ENCODE measurements at regions not wholly inside any gene's neighbourhood (a gene's known extent, or its start where the extent isn't known, plus 50 kb on each side); places are given as distances from the start of the nearest gene placed in this dataset.

DNA sequence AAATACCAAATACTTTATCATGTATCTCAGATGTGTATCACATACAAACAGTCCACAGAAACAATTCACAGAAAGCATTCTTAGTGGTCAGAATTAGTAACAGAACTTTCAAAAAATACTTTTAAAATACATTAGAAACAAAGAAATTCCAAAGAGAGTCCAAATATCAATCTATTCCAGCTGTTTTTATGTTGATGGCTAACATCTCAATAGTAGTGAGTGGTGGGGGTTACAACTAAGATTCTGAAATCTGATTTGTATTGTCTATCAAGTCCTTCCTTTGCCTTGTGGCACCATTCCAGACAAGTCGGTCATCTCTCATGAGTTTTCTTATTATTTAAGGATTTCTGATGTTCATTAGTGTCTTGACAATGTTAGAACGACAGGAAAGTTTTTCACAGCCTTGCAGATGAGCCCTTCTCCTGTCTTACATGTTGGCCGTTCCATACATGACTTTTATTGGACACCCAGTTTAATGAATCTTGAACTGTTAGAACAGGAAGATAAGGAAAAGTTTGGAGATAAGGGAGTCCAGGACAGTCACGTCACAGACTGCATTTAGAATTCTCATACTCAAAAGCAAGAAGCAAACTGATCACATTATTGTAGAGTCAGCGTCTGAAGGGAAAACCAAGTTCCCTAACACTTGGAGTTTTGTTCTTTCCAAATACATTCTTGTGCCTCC lies 410.3 kb downstream of the PID1 start:
- DNase-seq = no peak

DNA sequence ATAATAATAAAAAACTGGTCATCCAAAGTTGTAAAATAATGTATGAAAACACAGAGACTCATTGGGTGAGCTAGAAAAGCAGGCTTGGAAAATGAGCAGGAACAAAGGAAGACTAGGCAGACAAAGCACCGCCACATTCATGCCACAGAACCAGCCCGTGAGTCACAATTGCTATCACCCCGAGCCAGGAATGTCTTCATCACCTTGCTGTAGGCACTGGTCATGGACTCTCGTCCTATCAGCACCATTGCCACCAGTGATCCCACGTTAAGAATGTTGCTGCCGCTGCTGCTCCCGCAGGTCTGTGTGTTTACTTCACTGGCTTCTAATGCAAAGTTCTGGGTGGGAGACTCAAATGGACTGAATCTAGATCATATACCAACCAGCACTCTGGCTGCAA lies 417.9 kb downstream of the PID1 start:
- DNase-seq = no peak

DNA sequence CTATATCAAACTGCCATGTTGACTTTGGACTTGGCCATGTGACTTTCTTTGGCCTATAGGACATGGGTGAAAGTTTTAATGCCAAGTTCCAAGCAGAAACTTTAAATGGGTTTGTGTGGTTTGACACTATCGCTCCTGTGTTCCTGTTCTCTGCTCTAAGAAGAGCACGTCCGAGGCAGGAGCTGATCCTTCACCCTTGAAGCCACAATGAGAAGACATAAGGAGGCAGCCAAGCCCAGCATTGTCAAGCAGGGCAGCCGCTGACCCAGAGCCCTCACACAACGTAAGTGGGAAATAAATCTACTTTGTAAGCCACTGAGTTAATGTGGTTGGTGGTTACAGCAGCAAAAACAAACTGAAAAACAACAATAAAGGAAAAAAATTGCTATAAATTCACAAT lies 422.4 kb downstream of the PID1 start:
- DNase-seq = no peak

DNA sequence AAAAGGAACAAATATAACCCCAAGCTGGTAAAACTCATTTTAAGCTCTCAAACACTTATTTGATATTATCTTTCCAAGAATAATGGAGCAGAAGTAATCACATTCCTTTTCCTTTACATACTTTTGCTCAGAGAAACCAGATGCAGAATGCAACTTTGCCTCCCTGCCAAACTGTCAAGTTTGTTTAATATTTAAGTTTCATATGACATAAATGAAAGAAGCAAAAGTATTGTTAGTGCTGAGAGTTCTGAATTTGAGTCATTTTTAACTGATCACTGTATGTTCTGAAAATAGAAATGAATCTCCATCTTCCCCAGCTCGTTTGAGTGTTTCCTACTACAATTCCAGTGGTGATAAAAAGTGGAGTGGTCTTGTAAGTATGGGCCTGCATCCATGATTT lies 423.4 kb downstream of the PID1 start:
- DNase-seq = no peak

DNA sequence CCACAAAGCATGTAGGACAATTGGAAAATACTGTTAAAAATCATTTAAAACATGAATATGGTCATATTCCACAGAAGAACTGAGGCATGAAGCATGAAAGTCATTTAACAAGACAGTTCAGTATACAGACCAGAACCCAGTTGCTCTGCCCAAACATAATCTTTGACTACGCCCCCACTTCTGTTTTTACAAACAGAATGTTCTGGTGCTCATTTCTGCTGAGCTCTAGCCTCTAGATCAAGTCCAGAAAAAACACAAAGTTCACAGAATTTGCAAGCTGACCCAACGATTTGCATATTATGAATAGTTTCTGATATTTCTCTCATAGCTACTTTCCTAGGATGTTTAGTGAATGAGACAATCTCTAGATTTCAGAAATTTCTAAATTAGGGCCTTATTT lies 424.9 kb downstream of the PID1 start:
- DNase-seq = no peak

DNA sequence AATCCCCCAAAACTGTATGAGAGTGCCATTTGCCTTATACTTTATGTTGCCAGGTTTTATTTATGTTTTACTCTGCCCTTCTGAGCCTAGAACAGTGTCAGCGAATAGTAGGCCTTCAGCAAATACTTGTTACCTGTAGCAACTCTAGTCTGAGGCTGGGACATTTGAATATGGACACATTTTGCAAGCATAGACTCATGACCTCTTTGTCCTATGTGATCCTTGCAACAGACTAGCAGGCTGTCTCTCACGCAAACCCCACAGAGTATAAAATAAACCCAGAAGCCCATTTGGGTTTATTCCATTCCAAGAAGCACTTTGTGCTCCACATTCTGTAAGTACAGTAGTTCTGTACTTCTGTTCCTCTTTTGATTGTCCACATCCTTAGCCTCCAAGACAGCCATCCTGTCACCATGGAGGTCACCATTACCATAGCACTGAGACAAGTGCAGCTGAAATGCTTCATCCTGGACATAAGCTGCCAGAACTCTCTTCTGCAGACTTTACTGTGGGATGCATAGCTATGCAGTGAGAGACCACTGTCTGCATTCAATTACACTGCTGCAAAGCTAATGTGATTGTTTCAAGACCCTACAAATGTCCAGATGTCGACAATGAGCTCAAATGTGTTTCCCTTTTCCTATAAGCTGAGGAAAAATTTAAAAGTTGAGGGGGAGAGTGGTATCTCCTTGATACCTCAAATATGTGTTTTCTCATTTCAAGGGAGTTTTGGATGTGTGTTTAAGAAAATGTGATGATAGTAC lies 425.7 kb downstream of the PID1 start:
- DNase-seq = no peak

DNA sequence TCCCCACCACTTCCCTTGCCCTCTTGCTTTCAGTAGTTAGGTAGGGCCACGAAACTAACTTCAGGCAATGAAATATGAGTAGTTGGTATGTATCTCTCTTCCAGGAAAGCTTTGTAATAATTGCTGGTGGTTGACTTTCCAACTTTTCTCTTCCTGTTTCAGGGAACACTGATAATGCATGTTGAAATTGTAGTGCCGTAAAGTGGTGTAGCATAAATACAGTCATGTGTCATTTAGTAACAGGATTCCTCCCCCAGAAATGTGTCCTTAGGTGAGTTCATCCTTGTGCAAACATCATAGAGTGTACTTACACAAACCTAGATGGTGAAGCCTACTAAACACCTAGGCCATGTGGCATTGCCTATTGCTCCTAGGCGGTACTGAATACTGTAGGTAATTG lies 429.2 kb downstream of the PID1 start:
- no peak for DNase-seq

DNA sequence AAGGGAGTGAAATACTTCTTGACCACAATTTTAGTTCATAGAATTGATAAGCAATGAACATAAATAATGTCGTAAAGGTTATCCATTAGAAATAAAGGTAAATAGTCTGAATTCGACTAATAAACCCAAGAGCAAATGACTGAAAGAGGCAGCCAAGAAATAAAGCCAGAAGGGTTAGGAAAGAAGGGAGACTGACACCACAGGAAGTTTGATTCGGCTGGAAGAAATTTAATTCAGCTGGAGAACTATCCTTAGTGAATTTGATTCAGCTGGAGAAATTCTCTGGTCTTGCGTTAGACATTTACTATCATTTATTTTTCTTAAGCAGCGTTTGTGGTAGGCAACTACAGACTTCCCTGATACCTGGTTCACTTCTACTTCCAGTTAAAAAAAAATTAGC lies 429.6 kb downstream of the PID1 start:
- DNase-seq = no peak

DNA sequence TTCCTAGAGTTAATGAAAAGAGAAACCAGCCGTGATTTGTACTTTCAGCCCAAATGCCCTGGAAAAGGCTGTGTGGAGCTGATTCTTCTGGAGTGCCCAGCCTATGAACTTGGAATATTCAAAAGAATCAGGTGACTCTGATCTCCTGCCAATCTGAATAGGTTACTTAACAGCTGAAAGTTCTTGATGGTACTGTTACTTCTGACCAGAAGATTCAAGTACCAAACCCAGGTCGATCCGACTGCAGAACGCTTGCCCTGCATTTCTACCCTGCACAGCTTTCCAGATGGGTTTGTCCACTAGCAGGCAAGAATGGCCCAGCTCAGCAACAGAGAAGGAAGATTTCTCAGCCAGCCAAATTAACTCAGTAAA lies 430.4 kb downstream of the PID1 start:
- DNase-seq = no peak

DNA sequence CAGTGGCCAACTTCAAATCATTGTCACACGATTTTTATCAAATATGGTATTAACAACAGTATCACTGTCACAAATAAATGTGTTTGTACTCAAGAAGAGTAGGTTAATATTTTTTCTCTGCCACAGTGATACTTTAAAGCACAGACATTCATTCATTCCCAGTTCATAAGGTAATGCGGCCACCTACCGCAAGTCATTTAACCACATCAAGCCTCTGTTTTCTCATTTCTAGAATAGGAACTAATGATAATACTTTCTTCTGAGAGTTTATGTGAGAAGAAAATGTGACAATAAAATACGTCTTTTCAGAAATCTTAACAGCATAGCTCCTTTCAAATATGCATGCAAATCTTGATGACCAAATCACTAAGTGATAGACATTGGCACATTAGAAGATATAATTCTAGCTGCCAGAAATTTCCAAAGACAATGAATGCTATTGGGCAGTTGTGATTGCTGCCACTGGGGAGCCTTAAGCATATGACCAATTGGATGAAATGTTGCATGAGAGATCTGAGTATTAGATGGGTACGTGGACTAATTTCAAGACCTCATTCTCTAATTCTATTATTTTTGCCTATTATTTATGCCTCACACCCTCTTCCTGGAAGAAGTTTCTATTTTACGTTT lies 430.9 kb downstream of the PID1 start:
- no peak for DNase-seq

DNA sequence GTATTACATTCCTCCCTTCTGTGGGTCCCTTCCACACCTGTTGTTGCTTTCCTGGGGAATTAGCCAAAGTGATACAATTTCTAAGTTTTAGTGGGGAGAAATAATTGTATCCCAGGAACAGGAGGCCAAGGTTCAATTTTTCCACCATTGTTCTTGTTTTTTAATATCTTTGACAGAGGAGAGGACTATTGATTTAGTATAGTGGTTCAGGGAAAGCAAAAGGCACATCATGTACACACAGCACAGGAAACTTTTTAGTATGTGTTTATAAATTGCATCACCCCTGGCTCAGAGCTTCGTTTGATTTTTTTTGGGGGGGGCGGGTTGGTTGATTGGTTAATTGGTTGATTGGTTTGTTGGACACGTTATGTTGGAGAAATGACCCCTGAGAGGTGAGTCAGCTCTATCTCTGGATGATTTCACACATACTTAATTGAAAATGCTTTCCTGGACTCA lies 431.6 kb downstream of the PID1 start:
- DNase-seq = no peak

DNA sequence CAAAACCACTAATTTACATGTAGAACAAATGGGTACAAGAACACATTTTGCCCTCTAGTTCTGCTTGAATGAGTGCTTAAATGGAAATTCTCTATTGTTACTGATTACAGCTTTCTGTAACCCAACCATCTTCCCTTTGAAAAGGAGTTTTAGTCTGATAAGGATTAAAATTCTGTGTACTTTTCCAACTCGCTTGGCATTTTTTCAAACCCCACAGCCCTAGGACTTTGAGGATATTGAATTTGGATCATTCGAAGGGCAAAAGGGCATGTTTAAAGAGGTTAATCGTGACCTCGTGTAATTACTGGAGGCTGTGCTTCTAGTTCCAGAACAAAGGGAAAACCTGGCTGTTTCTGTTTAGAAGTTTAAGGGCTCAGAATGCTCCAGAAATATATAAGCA lies 432.3 kb downstream of the PID1 start:
- no peak for DNase-seq

DNA sequence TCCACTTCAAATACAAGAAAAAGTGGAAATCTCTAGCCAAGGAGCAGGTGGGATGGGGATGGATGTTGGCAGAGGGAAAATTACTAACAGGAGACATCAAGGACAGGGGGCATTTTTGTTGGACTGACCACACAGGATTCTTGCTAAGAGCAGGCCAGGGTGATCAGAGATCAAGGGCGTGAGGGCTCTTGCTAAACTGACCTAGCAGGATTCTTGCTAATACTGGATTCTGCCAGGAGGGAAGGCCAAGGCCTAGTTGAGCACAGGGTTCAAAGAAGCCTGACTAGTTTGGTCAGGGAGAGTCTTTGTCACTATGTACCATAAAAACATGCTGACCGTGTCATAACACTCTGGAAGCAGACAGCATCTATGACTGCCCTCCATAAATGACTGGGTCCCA lies 442.7 kb downstream of the PID1 start:
- no peak for DNase-seq

DNA sequence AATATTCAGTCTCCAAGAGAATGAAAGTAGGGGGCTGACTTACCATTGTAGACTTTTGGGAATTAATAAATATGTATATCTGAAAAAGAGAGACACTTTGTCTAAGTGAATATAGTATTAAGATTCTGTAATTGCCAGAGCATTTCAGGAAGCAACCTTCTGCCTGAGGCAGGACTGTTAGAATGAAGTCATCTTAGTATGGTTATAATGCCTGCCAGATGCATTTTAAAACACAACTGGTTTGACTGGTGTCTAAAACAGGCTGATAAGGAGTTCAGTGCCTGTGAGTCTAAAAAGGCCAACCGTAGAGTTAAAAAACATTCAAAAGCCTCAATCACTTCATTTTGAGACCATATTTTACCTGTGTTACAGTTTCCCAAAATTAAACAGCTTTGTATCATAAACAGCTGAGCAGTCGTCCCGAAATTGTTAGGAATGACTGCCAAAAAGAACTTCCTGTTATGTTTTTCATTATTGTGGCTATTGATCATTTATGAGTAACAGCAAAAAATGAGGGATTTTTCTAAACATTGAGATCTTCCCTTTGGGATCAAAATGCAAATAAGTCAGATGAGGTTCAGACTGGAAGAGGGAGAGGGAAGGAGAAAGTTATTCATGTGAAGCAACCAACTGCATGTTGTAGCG lies 443.9 kb downstream of the PID1 start:
- DNase-seq = no peak

DNA sequence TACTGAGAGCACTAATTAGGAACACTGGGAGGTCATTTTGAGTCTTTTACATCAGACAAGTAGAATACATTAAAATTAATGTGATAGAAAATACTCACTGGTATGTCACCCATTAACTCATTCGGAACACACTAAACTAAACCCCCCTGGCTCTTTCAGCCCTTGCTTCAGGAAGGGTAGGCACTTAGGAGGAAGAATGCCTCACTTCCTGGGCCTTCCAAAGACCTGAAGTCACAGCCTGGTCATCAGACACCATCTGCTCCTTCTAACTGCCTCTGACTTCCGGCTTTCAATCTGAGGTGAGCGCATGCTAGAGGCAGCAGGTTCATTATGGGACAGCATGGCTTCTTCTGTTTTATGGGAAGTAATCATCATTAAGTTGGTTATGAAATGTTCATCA lies 451.4 kb downstream of the PID1 start:
- DNase-seq = no peak

DNA sequence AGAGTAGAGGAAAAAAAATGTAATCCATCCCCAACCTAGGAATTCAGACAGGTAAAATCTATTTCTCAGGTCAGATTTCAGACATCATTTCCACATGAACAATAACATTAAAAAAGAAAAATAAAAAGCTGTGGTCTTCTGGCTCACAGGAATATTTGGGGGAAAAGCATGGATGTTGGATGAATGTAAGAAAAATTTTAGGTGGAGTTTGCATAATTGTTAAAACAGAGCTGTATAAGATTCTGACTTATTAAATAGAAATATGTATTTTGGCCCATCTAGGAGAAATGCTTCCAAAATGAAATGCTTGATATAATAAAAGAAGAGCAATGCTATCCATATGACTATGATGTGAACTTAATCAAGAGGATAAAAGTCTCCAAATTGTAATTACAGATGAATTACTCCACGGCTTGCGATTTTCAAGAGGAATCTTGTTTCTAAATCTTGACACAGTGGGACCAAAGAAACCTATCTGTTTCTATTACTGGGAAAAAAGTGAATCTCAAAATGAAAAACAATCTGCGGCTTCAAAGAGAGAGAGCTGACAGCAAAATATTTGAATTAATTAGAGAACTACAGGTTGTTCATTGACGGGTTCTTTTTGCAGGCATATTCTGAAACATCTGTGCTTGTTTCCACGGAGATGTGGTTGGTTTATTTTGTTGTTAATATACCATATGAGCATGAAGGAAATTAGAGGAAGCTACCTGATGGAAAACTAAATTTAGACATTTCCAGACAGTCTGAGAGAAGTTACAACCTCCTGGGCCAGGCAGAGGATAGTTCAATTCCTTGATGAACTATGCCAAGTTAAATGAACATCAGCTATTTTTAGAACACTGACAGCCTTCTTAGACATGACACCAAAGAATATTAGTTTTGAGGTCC lies 468.7 kb downstream of the PID1 start:
- DNase-seq = no peak

DNA sequence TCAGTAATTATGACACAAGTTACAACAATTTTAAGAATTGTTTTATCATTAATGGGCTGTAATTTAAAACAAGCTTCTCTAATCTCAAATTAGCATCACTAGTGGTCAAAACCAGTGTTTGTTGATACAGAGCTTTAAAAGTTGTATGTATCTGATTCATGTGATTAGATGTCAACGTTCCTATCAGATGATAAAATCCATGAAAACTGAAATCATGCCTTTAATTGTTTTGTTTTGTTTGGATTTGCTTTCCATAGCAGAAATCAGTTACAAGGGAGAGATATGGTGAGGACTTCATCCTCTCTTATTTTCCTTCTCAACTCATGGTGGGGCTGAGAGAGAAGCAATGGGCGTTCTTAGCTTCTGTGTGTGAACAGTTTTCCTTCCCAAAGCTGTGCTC lies 469.6 kb downstream of the PID1 start:
- DNase-seq = no peak

DNA sequence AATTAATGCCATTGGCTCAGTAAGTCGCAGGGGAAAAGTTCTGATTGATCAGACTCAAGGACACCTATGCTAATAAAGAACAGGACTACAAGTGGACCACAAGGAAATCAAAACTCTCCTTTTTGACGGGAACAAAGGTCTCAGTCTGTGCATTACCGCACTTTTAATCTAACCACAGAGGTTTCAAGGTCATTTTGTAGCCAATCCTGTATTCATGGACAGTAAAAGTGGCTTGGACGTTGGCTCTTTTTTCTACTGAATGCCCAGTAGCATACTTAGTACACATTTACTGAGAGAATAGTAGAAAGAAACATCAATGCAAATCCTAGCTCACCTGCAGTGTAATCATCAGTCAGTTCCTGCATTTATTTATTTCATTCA lies 471.9 kb downstream of the PID1 start:
- DNase-seq = no peak

DNA sequence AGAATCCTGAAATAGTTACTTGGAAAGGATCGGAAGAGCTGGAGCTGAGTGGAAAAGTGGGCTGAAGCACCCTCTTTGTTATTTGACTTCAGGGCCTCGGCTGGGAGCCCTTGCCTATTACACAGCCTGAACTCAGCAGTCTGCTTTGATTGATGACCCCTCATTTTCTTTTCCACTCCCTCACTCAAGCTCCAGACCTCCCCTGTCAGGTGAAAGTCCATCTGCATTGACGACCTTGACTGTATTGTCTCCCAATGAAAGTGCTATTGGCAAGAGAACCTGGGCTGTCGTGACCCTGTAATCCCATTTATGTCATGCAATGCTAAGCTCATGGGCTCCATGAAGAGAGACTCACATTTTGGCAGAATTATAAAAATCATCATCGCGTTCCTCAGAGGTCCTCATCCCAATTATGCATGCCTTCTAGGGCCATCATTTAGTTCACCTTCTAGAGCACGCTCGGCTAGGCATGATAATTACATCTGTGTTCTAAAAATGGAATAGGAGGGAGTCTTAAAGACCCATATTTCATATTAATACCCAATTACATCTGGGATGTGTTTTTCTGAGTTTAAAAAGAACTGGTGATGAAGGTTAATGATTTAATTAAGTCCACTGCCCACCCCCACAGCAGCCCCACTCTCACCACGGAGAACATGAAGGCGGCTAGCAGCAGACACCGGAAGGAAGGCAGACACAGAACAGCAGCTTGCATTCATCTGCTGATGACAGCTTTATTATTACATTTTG lies 472.5 kb downstream of the PID1 start:
- no peak for DNase-seq

DNA sequence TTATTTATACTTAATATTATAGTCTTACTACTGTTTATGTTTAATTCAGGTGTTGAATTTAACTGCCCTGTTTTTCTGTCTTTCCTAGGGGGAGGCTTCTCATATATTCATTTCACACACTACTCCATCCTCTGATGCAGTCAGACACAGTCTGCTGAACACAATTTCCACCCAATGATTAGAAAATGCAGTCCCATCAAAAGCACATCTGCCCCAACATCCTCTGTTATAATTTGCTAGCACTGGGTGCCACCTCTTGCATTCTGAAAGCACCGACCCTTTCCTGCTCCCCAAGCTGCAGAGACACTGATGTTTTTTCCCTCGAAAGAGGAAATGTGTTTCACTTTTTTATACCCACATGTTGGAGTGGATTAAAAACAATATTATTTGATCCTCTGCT lies 474.7 kb downstream of the PID1 start:
- DNase-seq = no peak

DNA sequence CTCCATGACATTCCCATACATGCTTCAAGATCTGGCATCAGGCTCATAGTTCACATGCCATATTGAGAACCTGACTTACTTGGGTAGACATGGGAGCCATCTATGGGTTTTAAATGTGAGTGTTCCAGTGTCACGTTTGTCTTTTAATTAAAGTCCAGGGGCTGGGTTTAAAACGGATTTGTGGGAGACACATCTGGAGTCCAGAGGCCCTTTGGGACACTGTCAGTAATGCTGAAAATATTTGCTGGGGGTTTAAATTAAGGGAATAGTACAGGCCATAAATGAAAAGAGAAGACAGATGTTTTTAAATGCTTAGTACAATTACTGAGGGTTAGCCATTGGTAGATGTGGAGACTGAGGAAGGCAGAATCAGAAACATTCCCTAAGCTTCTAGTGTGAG lies 478.0 kb downstream of the PID1 start:
- no peak for DNase-seq

DNA sequence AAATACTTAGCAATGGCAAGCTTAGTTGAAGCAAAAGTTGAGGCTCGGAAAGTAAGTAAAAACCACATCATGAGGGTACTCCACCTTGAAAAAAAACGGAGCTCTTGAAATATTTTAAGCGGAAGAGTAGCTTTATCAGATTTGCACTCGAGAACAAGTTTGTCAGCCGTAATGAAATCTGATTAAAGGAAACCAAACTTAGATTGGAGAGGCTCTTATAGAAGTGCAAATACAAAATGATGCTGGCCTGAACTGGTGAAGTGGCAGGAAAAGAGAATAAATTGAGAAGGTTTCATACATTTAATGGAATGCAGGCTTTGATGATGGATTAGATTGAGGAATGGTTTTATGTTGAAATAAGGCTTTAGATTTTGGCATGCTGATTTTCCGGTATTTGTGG lies 484.2 kb downstream of the PID1 start:
- no peak for DNase-seq

Measured in hematopoietic multipotent progenitor cell treated with erythropoietin and hydrocortisone succinate and interleukin-3 and kit ligand, for 4 days (in vitro differentiated cells).